ENCODE measurements at regions not wholly inside any gene's neighbourhood (a gene's known extent, or its start where the extent isn't known, plus 50 kb on each side); places are given as distances from the start of the nearest gene placed in this dataset.
"Not testable (repeated sequence)": the region's sequence is repeated elsewhere in the genome, so short reads cannot be mapped to it uniquely, and the experiment has no call there.

DNA sequence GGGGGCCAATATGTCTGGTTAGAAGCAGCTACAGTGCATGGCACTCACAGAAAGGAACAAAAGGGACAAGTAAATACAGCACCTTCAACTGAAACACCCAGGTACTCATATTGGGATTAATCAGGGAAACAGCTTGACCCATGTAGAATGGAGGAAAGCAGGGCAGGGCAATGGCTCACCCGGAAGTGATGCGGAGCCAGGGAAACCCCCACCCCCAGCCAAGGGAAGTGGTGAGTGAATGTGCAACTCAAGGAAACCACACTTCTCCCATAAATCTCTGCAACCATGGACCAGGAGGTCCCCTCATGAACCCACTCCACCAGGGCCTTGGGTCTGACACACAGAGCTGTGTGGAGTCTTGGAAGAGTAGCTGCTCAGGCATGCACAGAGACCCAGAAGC is 117.1 kb downstream of the MTHFS start:
- Histone ChIP-seq H3K9me3 (peaks cover 0 to 26% of the 10 kb centered on the region in 2 donors), H3K27ac (no peak overlapping the region), H3K4me1 (no peaks in the 10 kb centered on the region), H3K4me3 (no peak overlapping the region), H3K27me3 (no peaks in the 10 kb centered on the region), H3K36me3 (no peaks in the 10 kb centered on the region)
- TF ChIP-seq, protein P1, sequence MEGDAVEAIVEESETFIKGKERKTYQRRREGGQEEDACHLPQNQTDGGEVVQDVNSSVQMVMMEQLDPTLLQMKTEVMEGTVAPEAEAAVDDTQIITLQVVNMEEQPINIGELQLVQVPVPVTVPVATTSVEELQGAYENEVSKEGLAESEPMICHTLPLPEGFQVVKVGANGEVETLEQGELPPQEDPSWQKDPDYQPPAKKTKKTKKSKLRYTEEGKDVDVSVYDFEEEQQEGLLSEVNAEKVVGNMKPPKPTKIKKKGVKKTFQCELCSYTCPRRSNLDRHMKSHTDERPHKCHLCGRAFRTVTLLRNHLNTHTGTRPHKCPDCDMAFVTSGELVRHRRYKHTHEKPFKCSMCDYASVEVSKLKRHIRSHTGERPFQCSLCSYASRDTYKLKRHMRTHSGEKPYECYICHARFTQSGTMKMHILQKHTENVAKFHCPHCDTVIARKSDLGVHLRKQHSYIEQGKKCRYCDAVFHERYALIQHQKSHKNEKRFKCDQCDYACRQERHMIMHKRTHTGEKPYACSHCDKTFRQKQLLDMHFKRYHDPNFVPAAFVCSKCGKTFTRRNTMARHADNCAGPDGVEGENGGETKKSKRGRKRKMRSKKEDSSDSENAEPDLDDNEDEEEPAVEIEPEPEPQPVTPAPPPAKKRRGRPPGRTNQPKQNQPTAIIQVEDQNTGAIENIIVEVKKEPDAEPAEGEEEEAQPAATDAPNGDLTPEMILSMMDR (IDR thresholded peaks at IDR 0.05), result no peak
- no peak for DNase-seq (ENCODE audit: low spot score)

DNA sequence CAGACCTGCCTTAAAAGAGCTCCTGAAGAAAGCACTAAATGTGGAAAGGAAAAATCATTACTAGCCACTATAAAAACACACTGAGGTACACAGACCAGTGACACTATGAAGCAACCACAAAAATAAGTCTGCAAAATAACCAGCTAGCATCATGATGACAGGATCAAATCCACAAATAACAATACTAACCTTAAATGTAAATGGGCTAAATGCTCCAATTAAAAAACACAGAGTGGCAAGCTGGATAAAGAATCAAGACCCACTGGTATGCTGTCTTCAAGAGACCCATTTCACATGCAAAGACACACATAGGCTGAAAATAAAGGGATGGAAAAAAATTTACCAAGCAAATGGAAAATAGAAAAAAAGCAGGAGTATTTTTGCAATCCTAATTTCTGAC is 114.5 kb downstream of the MTHFS start:
- DNase-seq (ENCODE audit: low spot score); H3K27me3 ChIP-seq; H3K4me3 ChIP-seq; H3K4me1 ChIP-seq; H3K36me3 ChIP-seq; H3K27ac ChIP-seq: not testable (repeated sequence)
- peaks cover 0 to 26% of the 10 kb centered on the region in 2 donors for H3K9me3 ChIP-seq
